RWPE1 (cell line): ENCODE measurements at regions not wholly inside any gene's neighbourhood (a gene's known extent, or its start where the extent isn't known, plus 50 kb on each side); places are given as distances from the start of the nearest gene placed in this dataset.

Experiments
- CTCF ChIA-PET: fragments of 350-600 bp; sonication (Branson Sonifier 250); formaldehyde crosslinking; extraction: SDS; loops from one replicate; lab custom pipeline; 2021; lab: Yijun Ruan, JAX
- POLR2A ChIA-PET: fragments of 400-600 bp; formaldehyde crosslinking; extraction: SDS; loops from one replicate; lab custom pipeline; 2020; ENCODE audit warnings: antibody characterized with exemption; ENCODE audit not compliant: low non-redundant PET; lab: Yijun Ruan, JAX
- DNase-seq: peaks from one replicate; pipeline ENCODE4 v3.0.0; 2012; ENCODE audit warnings: low spot score
- H3K27ac ChIP-seq: fragments of 450-650 bp; 2 replicates; pipeline ENCODE4 v1.5.1; 2017
- CTCF ChIP-seq: fragments of 450-650 bp; conservative IDR thresholded peaks from 2 replicates; pipeline ENCODE4 v1.5.1; 2017; ENCODE audit warnings: low read depth, mild to moderate bottlenecking

GRCh38 chr1:208515129-208515528, 270.9 kb upstream of the PLXNA2 start:
- ChIA-PET CTCF (no interaction called here), POLR2A (no interaction called here)
- no peak for DNase-seq
- H3K27ac ChIP-seq = no peak overlapping the region
- TF ChIP-seq CTCF = no peak

- TF ChIP-seq CTCF = no peak
- no peak for DNase-seq
- CTCF ChIA-PET = interaction anchor here (0.8 kb wide), 1 partner anchor 12 kb away, joined by 3 read pairs; no protein-coding TSS in a partner anchor
- POLR2A ChIA-PET = no interaction called here
- no peak overlapping the region for H3K27ac ChIP-seq
Observed at GRCh38 chr1:208516780-208517179, 272.6 kb upstream of the PLXNA2 start.

GRCh38 chr1:208520438-208521099, 276.4 kb upstream of the PLXNA2 start:
- CTCF ChIA-PET = interaction anchor here (0.6 kb wide), 1 partner anchor 155 kb away, joined by 4 read pairs; no protein-coding TSS in a partner anchor
- H3K27ac ChIP-seq = no peak overlapping the region
- no peak for DNase-seq
- POLR2A ChIA-PET = no interaction called here
- no peak for TF ChIP-seq CTCF

- H3K27ac ChIP-seq = no peak overlapping the region
- no peak for DNase-seq
- TF ChIP-seq CTCF = no peak
- ChIA-PET POLR2A (no interaction called here), CTCF (no interaction called here)
Observed at GRCh38 chr1:208521534-208521933, 277.4 kb upstream of the PLXNA2 start.

- no peak overlapping the region for H3K27ac ChIP-seq
- no peak for TF ChIP-seq CTCF
- ChIA-PET CTCF (no interaction called here), POLR2A (no interaction called here)
- no peak for DNase-seq
Observed at GRCh38 chr1:208523007-208523406, 278.8 kb upstream of the PLXNA2 start.

- ChIA-PET CTCF (no interaction called here), POLR2A (no interaction called here)
- no peak overlapping the region for H3K27ac ChIP-seq
- no peak for DNase-seq
- no peak for TF ChIP-seq CTCF
Observed at GRCh38 chr1:208524376-208524775, 280.2 kb upstream of the PLXNA2 start.
